ENCODE measurements at regions not wholly inside any gene's neighbourhood (a gene's known extent, or its start where the extent isn't known, plus 50 kb on each side); places are given as distances from the start of the nearest gene placed in this dataset.

GRCh38 chr2:82256288-82256687, 1951.7 kb upstream of the LRRTM1 start:
- H3K27ac ChIP-seq, result no peak overlapping the region

GRCh38 chr2:82254728-82255127, 1950.2 kb upstream of the LRRTM1 start:
- TF ChIP-seq, protein P1, sequence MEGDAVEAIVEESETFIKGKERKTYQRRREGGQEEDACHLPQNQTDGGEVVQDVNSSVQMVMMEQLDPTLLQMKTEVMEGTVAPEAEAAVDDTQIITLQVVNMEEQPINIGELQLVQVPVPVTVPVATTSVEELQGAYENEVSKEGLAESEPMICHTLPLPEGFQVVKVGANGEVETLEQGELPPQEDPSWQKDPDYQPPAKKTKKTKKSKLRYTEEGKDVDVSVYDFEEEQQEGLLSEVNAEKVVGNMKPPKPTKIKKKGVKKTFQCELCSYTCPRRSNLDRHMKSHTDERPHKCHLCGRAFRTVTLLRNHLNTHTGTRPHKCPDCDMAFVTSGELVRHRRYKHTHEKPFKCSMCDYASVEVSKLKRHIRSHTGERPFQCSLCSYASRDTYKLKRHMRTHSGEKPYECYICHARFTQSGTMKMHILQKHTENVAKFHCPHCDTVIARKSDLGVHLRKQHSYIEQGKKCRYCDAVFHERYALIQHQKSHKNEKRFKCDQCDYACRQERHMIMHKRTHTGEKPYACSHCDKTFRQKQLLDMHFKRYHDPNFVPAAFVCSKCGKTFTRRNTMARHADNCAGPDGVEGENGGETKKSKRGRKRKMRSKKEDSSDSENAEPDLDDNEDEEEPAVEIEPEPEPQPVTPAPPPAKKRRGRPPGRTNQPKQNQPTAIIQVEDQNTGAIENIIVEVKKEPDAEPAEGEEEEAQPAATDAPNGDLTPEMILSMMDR (conservative IDR thresholded peaks at IDR 0.05), result no peak
- H3K27ac ChIP-seq, result no peak overlapping the region

More at GRCh38 chr2:82256288-82256687, 1951.7 kb upstream of the LRRTM1 start:
- TF ChIP-seq, protein P1 (conservative IDR thresholded peaks at IDR 0.05), result no peak

DNA sequence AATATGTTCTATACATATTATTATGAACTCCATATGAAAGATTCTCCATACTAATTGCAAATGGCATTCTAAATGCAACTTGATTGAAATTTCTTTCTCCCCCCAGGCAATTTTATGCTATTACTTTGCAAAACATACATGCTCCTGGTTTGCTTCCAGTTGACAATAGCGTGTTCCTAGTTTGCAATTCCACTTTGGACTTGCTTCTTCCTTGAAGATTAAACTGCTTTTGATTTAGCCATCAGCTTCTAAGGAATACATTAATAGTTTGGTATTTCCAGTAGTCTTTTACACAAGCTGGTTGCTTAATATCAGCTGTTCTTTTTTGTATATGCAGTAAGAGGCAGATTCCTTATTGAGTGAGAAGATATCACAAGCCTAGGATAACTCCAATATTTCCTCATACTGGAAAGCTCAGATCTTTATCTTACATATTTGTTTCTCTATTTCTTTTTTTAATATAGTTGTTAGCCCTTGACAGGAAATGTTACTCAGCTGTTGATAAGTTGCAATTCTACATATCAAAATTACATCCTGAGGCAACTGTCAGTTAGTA, 1941.7 kb upstream of the LRRTM1 start:
- TF ChIP-seq, protein P1 (conservative IDR thresholded peaks at IDR 0.05), result no peak

GRCh38 chr2:82239176-82239575, 1934.6 kb upstream of the LRRTM1 start:
- TF ChIP-seq, protein P1 (conservative IDR thresholded peaks at IDR 0.05), result no peak
- no peak overlapping the region for H3K27ac ChIP-seq

More for the DNA sequence above, 1941.7 kb upstream of the LRRTM1 start:
- H3K27ac ChIP-seq, result no peak overlapping the region

GRCh38 chr2:82237994-82238662, 1933.6 kb upstream of the LRRTM1 start:
- TF ChIP-seq, protein P1 (conservative IDR thresholded peaks at IDR 0.05), result no peak
- no peak overlapping the region for H3K27ac ChIP-seq

DNA sequence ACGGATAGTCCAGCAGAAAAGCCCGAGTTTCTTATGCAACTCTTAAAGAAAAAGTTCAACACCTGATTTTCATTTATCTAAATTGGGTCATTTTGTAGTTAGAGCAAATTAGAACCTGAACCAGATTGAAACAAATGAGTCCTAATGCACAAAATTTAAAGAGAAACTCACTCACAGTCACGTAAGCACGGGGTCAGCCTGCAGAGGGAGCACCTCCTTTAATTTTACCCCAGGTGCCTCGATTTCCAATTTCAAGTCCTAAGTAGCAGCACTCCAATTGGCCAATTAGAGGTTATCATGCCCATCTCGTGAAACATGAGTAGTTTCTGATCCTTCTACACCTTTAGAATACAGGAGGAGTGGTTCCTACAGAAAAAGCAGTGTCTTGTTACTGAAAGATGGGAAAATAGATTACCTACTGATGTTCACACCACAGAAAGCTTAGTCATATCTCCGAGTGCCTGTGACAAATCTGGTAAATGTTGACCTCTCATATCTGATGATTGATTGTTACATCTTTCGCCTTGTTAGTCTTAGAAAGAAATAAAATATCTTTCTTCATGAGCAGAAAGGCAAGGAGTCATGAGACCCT, 1929.8 kb upstream of the LRRTM1 start:
- H3K27ac ChIP-seq, result no peak overlapping the region
- TF ChIP-seq, protein P1 (conservative IDR thresholded peaks at IDR 0.05), result no peak

GRCh38 chr2:82233806-82234205, 1929.3 kb upstream of the LRRTM1 start:
- TF ChIP-seq, protein P1 (conservative IDR thresholded peaks at IDR 0.05), result no peak
- no peak overlapping the region for H3K27ac ChIP-seq

Measured in VCaP (cell line).